Neural cell (in vitro differentiated cells): ENCODE measurements at regions not wholly inside any gene's neighbourhood (a gene's known extent, or its start where the extent isn't known, plus 50 kb on each side); places are given as distances from the start of the nearest gene placed in this dataset.

Experiments
- H2AFZ ChIP-seq: fragments of 200-600, 300-800 bp; sonication (generic), shearing (Covaris generic); 2 replicates; pipeline ENCODE4 v1.6.0; 2014; ENCODE audit warnings: low read depth, mild to moderate bottlenecking, antibody characterized with exemption, low read length, moderate library complexity
- H3F3A ChIP-seq: fragments of 200-600 bp; shearing (Covaris generic); 2 replicates; pipeline ENCODE4 v1.6.1; 2016; ENCODE audit warnings: mild to moderate bottlenecking, moderate library complexity, mixed read lengths, antibody characterized with exemption, low read length; ENCODE audit not compliant: insufficient read depth, poor library complexity, severe bottlenecking
- H3K27ac ChIP-seq: fragments of 200-600, 300-800 bp; sonication (generic), shearing (Covaris generic); 2 replicates; pipeline ENCODE4 v1.5.1; 2014; ENCODE audit warnings: mild to moderate bottlenecking, low read length, moderate library complexity
- H3K27me3 ChIP-seq: fragments of 300-800, 200-600 bp; sonication (generic), shearing (Covaris generic); 2 replicates; pipeline ENCODE4 v1.6.0; 2014; ENCODE audit warnings: mild to moderate bottlenecking, low read depth, low read length, moderate library complexity; ENCODE audit not compliant: insufficient read depth
- H3K36me3 ChIP-seq: fragments of 300-800, 200-600 bp; sonication (generic), shearing (Covaris generic); 2 replicates; pipeline ENCODE4 v1.5.1; 2014; ENCODE audit warnings: mild to moderate bottlenecking, antibody characterized with exemption, low read length, moderate library complexity; ENCODE audit not compliant: insufficient read depth
- H3K4me2 ChIP-seq: fragments of 300-800, 200-600 bp; sonication (generic), shearing (Covaris generic); 2 replicates; pipeline ENCODE4 v1.6.0; 2014; ENCODE audit warnings: mild to moderate bottlenecking, low read length
- H3K4me3 ChIP-seq: fragments of 300-800, 200-600 bp; sonication (generic), shearing (Covaris generic); 2 replicates; pipeline ENCODE4 v1.5.1; 2014; ENCODE audit warnings: mild to moderate bottlenecking, low read length, moderate library complexity
- H3K79me2 ChIP-seq: fragments of 200-600 bp; shearing (Covaris generic); replicated peaks from 2 replicates; pipeline ENCODE4 v1.6.0; 2014; ENCODE audit warnings: mild to moderate bottlenecking, low read length, moderate library complexity; ENCODE audit not compliant: insufficient read depth
- H3K9ac ChIP-seq: fragments of 300-800, 200-600 bp; sonication (generic), shearing (Covaris generic); 2 replicates; pipeline ENCODE4 v1.6.1; 2016; ENCODE audit warnings: mild to moderate bottlenecking, low read length, mixed read lengths
- H3K9me2 ChIP-seq: fragments of 200-600 bp; shearing (Covaris generic); 2 replicates; pipeline ENCODE4 v1.6.1; 2016; ENCODE audit warnings: mild to moderate bottlenecking, low read length, mixed read lengths; ENCODE audit not compliant: insufficient read depth
- H3K9me3 ChIP-seq: fragments of 200-600, 300-800 bp; sonication (generic), shearing (Covaris generic); 2 replicates; pipeline ENCODE4 v1.6.1; 2016; ENCODE audit warnings: mild to moderate bottlenecking, mixed run types, low read length, moderate library complexity, mixed read lengths
- H4K20me1 ChIP-seq: fragments of 200-600 bp; shearing (Covaris generic); 2 replicates; pipeline ENCODE4 v1.6.1; 2016; ENCODE audit warnings: mild to moderate bottlenecking, mixed run types; ENCODE audit not compliant: insufficient read depth
- EP300 ChIP-seq: fragments of 450-650 bp; conservative IDR thresholded peaks from 2 replicates; pipeline ENCODE4 v1.6.1; 2014; ENCODE audit warnings: antibody characterized with exemption, mild to moderate bottlenecking, moderate library complexity; ENCODE audit not compliant: poor library complexity, severe bottlenecking
- EZH2 ChIP-seq: fragments of 200-600, 300-800 bp; shearing (Covaris generic), sonication (generic); IDR thresholded peaks from 2 replicates; pipeline ENCODE4 v1.6.1; 2014; ENCODE audit warnings: antibody characterized with exemption, low read length, borderline replicate concordance, mild to moderate bottlenecking; ENCODE audit not compliant: insufficient read depth, poor library complexity, severe bottlenecking
- MXI1 ChIP-seq: fragments of 450-650 bp; conservative IDR thresholded peaks from 2 replicates; pipeline ENCODE4 v1.6.1; 2014; ENCODE audit warnings: antibody characterized with exemption, mild to moderate bottlenecking; ENCODE audit not compliant: poor library complexity, severe bottlenecking
- POLR2AphosphoS5 ChIP-seq: IDR thresholded peaks from 2 replicates; pipeline ENCODE4 v1.6.1; 2012
- RAD21 ChIP-seq: fragments of 450-650 bp; conservative IDR thresholded peaks from 2 replicates; pipeline ENCODE4 v1.6.1; 2014; ENCODE audit warnings: antibody characterized with exemption, mild to moderate bottlenecking, moderate library complexity
- SMC3 ChIP-seq: fragments of 450-650 bp; conservative IDR thresholded peaks from 2 replicates; pipeline ENCODE4 v1.6.1; 2014; ENCODE audit warnings: antibody characterized with exemption, mild to moderate bottlenecking, moderate library complexity; ENCODE audit not compliant: poor library complexity
- TAF1 ChIP-seq: IDR thresholded peaks from 2 replicates; pipeline ENCODE4 v1.6.1; 2012; ENCODE audit warnings: low read depth
- TF ChIP-seq, protein P1 (sequence below): fragments of 450-650 bp; IDR thresholded peaks from 2 replicates; pipeline ENCODE4 v1.5.1; 2014; ENCODE audit warnings: antibody characterized with exemption, mild to moderate bottlenecking, moderate library complexity; ENCODE audit not compliant: poor library complexity, severe bottlenecking
- TF ChIP-seq, protein P2 (sequence below): IDR thresholded peaks from 2 replicates; pipeline ENCODE4 v1.6.1; 2012; ENCODE audit warnings: borderline replicate concordance

DNA sequence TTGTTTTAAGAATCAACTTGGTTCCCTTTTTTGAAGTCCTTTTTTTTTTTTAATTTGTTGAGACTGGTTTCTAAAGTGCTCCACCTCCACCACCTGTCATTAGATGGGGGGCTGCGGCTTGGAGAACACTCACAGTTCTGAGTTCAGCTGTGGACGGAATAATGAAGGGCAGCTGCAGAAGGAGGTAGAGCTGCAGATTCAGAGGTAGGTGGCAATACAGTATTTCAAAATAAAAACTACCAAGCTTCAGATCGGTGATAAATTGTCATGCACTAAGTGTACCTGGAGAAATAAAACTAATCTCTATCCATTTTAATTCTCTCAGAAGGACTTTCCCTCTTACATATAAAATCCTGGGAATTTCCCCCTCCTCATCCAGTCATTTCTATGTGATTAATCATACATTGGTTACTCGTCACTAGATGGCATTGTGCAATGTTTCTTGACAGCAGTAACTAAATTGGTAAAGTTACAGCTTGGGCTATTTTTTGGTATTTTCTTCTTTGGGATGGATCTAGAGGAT is 81.1 kb upstream of the SLC39A10 start:
- no peaks in the 10 kb centered on the region for H3K27me3 ChIP-seq
- H3K9me2 ChIP-seq, result no peaks in the 10 kb centered on the region
- no peaks in the 10 kb centered on the region for H3K36me3 ChIP-seq
- TF ChIP-seq TAF1, result no peak
- no peak for TF ChIP-seq EZH2
- peak; percentile 21 for TF ChIP-seq RAD21
- TF ChIP-seq, protein P1, sequence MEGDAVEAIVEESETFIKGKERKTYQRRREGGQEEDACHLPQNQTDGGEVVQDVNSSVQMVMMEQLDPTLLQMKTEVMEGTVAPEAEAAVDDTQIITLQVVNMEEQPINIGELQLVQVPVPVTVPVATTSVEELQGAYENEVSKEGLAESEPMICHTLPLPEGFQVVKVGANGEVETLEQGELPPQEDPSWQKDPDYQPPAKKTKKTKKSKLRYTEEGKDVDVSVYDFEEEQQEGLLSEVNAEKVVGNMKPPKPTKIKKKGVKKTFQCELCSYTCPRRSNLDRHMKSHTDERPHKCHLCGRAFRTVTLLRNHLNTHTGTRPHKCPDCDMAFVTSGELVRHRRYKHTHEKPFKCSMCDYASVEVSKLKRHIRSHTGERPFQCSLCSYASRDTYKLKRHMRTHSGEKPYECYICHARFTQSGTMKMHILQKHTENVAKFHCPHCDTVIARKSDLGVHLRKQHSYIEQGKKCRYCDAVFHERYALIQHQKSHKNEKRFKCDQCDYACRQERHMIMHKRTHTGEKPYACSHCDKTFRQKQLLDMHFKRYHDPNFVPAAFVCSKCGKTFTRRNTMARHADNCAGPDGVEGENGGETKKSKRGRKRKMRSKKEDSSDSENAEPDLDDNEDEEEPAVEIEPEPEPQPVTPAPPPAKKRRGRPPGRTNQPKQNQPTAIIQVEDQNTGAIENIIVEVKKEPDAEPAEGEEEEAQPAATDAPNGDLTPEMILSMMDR, result peak; percentile 47
- no peak for TF ChIP-seq MXI1
- no peak for TF ChIP-seq POLR2AphosphoS5
- TF ChIP-seq SMC3, result peak; percentile 43
- TF ChIP-seq EP300, result no peak
- TF ChIP-seq, protein P2, sequence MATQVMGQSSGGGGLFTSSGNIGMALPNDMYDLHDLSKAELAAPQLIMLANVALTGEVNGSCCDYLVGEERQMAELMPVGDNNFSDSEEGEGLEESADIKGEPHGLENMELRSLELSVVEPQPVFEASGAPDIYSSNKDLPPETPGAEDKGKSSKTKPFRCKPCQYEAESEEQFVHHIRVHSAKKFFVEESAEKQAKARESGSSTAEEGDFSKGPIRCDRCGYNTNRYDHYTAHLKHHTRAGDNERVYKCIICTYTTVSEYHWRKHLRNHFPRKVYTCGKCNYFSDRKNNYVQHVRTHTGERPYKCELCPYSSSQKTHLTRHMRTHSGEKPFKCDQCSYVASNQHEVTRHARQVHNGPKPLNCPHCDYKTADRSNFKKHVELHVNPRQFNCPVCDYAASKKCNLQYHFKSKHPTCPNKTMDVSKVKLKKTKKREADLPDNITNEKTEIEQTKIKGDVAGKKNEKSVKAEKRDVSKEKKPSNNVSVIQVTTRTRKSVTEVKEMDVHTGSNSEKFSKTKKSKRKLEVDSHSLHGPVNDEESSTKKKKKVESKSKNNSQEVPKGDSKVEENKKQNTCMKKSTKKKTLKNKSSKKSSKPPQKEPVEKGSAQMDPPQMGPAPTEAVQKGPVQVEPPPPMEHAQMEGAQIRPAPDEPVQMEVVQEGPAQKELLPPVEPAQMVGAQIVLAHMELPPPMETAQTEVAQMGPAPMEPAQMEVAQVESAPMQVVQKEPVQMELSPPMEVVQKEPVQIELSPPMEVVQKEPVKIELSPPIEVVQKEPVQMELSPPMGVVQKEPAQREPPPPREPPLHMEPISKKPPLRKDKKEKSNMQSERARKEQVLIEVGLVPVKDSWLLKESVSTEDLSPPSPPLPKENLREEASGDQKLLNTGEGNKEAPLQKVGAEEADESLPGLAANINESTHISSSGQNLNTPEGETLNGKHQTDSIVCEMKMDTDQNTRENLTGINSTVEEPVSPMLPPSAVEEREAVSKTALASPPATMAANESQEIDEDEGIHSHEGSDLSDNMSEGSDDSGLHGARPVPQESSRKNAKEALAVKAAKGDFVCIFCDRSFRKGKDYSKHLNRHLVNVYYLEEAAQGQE, result no peak
- H2AFZ ChIP-seq, result no peak overlapping the region
- H3K79me2 ChIP-seq, result no peaks in the 10 kb centered on the region
- H3K4me2 ChIP-seq, result no peak overlapping the region
- H3K9me3 ChIP-seq, result no peaks in the 10 kb centered on the region
- no peak overlapping the region for H3K27ac ChIP-seq
- no peak overlapping the region for H3K9ac ChIP-seq
- no peaks in the 10 kb centered on the region for H4K20me1 ChIP-seq
- no peaks in the 10 kb centered on the region for H3F3A ChIP-seq
- no peak overlapping the region for H3K4me3 ChIP-seq

DNA sequence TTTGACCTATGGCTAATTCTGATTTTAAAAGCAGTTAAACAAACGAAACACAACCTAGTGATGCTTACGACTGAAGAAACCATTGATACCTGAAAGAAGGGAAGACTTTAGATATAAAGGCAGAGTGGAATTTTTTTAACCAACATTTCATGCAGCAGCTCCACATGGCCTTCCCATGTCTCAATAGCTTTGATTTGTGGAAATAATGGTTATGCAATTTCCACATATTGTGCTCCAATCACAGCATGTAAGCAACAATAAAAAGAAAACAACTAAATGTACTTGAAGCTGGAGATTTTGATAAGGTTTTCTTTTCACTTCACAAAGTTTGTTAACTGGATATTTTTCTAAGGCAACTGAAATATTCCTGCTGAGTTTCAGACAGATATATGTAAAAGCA is 82.0 kb upstream of the SLC39A10 start:
- Histone ChIP-seq H3K36me3 (no peaks in the 10 kb centered on the region), H3K27ac (no peak overlapping the region), H3K27me3 (no peaks in the 10 kb centered on the region), H3K9me3 (no peaks in the 10 kb centered on the region), H3K79me2 (no peaks in the 10 kb centered on the region), H4K20me1 (no peaks in the 10 kb centered on the region), H3K4me3 (no peak overlapping the region), H3K9ac (no peak overlapping the region), H3K4me2 (no peak overlapping the region), H3F3A (no peaks in the 10 kb centered on the region), H2AFZ (no peak overlapping the region), H3K9me2 (no peaks in the 10 kb centered on the region)
- TF ChIP-seq RAD21, result no peak

DNA sequence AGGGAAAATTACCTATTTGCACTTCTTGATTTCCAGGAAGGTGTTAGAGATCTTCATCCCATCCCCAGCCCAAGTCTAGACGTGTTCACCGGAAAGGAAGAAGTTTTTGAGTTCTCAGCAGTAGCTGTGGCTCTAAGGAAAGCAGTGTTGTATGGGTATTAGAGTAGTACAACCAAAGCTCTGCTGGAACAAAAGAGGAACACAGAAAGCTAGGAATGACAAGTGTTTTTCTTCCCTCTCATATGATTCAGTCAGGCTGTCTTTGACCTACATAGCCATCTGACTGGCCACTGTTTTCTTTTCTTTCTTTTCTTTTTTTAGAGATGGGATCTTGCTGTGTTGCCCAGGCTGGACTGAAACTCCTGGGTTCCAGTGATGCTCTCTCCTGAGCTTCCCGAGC is 82.7 kb upstream of the SLC39A10 start:
- no peak overlapping the region for H3K27ac ChIP-seq
- no peaks in the 10 kb centered on the region for H3K9me3 ChIP-seq
- H3K9me2 ChIP-seq, result no peaks in the 10 kb centered on the region
- no peak overlapping the region for H3K4me3 ChIP-seq
- H3F3A ChIP-seq, result no peaks in the 10 kb centered on the region
- no peak overlapping the region for H3K4me2 ChIP-seq
- H2AFZ ChIP-seq, result no peak overlapping the region
- H3K79me2 ChIP-seq, result no peaks in the 10 kb centered on the region
- TF ChIP-seq EP300, result no peak
- TF ChIP-seq MXI1, result no peak
- TF ChIP-seq, protein P2, result no peak
- TF ChIP-seq RAD21, result no peak
- no peak for TF ChIP-seq POLR2AphosphoS5
- TF ChIP-seq EZH2, result no peak
- no peak for TF ChIP-seq SMC3
- no peak for TF ChIP-seq TAF1
- TF ChIP-seq, protein P1, result no peak
- no peak overlapping the region for H3K9ac ChIP-seq
- no peaks in the 10 kb centered on the region for H4K20me1 ChIP-seq
- no peaks in the 10 kb centered on the region for H3K36me3 ChIP-seq
- H3K27me3 ChIP-seq, result no peaks in the 10 kb centered on the region
